NCI-H2029 (cell line): ENCODE measurements at regions not wholly inside any gene's neighbourhood (a gene's known extent, or its start where the extent isn't known, plus 50 kb on each side); places are given as distances from the start of the nearest gene placed in this dataset.

Experiments used
- DNase-seq: peaks from one replicate; lab custom pipeline; 2025; lab: John Stamatoyannopoulos, UW

DNA sequence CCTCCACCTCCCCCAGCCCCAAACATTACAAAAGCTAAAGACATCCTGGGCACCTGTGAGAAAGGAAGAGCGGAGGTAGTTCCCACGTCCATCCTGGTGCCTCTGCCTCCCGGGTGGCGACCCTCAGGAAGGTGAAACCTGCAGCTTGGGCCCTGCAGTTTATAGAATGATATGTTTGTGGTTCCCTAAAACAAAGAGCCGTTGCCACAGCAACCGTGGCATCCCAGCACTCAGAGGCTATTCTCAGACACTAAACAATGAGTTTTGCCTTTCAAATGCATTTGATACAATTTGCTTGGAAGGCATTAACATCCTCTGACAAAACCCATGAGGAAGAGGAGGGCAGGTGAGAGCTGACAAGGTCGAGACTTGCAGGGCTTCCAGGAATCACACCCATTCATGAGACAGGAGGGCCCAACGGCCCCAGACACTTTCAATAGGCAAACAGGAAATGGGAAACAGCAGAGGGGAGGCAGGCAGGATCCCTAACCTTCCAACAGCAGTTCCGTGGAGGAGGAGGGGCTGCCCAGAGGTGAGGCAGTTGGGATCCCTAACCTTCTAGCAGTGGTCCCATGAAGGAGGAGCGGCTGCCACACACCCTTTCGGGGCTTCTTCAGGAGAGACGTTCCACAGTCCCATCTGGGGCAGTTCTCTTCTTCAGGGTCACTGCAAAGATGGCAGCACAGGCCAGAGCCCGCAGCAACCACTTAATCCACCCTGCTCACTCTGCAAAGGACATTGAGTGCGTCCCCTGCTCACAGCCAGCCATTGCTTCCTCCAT is 379.2 kb downstream of the SHANK2 start:
- peak; percentile 45 for DNase-seq

DNA sequence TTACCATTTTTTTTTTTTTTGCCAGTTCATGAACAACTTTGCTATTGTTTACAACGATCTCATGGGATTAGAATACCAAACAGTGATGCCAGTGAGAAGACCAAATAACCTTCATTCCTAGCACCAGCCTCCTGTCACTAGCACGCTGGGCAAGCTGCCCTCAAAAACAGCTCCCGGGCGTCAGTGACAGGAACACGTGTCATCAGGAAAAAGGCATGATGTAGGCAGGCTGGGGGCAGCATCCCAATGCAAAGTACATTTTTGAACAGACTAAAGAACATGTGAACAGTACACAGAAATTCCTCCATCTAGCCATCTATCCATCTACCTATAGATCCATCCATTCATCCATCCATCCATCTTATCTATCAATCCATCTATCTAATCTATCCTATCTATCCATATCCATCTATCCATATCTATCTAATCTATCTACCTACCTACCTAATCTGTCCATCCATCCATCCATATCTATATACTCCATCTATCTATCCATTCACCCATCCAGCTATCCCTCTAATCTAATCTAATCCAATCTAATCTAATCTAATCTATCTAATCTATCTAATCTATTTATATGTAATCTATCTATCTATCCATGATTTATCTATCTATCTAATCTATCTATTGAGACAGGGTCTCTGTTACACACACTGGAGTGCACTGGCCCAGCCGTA is 378.5 kb downstream of the SHANK2 start:
- no peak for DNase-seq

DNA sequence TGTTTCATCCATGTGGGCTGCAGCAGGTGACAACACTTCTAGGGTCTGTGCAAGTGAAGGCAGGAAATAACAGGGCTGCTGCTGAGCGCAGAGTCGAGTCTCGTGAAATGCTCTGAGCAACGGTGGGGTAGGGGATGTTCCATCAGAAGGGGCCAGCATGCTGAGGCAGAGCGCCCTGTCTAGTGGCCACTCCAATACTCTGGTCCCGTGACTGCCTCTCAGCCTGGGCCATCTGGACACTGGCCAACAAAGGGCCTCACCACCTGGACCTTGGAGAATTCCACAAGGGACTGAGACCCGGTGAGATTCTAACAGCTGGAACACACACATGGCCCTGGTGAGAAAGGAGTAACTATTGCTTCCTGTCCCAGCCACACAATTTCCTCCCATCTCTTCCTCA is 375.7 kb downstream of the SHANK2 start:
- peak; percentile 33 for DNase-seq

DNA sequence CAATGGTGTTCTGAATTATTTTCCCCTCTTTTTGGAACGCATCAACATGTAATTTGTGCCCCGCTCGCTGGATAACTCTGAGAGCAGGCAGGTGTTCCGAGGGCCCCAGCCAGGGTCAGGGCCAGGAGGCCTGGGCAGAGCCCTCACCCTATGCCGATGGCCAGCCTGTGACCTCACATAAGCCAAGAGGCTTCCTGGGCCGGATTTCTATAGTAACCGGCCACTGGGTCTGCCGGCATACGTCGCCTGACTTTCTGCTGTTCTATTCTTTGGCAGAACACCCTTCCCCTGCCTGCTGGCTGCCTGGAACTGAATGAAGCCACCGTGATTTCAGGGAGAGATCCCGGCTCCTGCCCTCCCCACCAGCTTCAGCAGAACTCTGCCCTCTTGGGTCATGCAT is 375.2 kb downstream of the SHANK2 start:
- no peak for DNase-seq

DNA sequence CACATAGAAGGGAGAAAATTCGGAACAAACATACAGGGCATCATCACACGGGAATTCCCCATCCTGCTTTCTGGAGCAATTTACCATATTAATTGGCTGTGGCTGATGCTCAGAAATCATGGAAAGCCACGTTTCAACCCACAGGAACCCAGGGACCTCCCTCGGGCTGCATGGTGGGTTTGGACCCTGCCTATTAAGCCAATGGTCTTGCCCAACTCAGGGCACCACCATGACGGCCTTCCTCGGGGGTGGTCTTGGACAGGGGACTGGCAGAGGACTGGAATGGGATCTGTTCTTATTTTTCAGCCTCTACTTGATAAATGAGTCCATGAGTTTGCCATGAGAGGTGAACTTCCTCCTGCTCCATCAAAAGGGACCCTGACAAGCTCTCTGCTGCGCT is 374.0 kb downstream of the SHANK2 start:
- no peak for DNase-seq

DNA sequence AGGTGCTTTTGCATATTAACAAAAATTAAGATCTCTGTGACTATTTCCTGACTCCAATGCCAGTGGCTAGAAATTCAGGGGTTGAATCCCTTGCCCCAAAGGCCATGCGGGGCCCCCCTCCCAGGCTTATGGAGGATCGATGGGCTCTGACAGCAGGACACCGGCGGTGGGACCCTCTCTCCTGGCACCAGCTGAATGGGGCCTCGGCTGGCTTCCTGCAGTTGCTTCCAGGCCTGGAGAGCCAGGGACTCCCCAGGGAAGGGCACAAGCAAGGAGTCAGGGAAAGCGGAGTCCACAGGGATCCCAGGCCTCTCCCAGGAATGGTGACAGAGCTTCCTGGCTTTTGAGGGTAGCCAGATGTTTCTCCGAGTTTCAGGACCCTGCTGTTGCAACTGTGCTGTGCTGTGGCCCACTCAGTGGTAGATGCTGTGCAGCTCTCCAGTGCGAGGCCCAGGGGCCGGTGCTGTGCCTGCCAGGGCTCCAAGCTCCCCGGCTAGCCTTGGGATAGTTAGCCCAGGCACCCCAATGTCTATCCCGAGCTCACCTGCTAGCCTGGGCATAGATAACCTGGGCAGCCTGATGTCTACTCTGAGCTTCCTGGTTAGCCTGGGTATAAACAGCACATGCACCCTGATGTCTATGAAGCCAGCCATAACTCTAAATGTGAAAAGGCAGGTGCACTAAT is 372.6 kb downstream of the SHANK2 start:
- no peak for DNase-seq

DNA sequence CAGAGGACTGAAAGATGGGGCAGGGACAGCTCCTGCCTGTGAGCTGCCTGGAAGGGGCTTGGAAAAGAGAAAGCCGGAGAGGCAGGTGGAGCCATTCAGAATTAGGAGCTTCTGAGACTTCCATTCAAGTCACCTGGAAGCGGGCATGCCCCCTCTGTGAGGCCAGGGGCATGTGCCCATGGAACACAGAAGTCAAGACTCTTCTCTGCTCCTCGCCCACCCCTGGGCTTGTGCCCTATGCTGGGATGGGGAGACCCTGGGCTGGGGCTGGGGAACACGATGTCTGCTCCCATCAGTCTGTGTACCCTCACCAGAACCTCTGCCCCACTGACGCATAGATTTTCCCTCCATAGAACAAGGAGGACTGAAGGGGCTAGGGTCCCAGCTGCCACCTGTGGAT is 372.0 kb downstream of the SHANK2 start:
- no peak for DNase-seq

DNA sequence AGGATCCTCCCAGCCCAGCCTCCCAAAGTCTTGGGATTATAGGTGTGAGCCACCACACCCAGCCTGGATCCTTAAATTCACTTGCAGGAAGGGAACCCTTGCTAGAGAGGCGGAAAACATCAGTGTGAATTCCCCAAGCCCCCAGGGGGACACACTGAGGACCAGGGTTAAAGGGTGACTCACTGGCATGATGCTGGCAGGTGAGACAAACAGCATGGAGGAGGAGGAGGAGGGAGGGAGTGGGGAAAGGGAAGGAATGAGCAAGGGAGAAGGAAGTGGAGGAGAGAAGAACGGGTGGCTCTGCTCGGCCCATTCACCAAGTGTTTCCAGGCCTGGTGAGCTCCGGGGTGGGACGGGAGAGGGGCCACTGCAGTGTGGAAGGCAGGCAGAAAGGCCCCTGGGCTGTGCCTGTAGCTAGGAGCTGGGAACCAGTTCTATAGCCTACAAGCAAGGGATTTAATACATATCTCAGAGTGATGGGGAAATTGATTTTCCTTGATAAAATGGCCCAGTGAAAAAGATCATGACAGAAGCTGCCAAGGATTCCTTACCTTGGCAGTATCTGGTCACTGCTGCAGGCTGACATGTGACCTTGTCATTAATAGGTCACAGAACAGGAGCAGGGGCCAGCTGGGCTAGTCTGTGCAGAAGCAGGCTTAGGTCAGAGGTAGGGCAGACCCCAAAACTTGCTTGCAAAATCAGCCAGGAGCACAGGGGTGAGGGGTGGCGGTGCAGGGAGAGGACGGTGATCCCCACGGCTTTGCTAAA is 370.2 kb downstream of the SHANK2 start:
- no peak for DNase-seq

DNA sequence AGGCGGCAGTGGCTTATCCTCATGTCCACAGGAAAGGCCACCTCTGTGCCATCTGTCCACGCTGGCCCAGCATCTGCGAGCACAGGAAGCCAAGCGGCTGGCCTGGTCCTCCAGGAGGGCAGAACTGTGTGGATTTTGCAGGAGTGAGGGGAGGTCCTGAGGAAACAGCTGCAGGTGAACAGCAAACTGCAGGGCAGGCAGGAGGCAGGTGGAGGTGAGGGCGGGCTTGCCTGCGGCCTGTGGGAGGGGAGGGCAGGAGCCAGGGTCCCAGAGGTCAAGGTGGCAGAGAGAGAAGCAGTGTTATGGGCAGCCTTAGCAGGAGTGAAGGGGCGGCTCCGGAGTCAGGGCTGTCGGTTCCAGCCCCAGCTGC is 369.7 kb downstream of the SHANK2 start:
- DNase-seq, result no peak

DNA sequence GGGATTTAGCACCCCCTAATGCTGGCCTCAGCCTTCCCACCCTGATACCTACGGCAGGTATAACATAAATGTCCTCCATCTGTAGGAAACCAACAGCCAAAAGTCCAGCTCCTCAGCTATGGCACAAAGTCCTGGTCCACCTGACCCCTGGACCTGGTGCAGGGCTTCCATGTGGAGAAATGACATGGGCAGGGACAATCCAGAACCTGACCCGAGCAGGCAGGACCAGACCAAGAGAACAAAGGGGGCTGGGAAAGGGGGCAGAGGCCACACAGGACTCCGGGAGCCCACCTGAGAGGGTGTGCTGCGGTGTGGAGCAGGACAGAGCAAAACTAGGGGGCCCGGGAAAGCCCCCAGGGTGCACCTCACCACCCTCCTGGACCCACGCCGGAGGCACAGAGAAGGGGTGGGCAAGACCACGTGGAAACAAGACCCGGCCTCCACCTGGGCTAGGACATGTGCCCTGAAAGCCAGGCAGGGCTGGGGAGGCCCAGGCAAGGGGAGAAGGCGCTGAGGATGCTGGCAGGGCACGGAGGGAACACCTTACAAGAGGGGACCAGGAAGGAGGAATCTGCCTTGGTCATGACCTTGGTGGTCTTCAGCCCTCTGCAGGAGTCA is 368.9 kb downstream of the SHANK2 start:
- DNase-seq, result no peak

DNA sequence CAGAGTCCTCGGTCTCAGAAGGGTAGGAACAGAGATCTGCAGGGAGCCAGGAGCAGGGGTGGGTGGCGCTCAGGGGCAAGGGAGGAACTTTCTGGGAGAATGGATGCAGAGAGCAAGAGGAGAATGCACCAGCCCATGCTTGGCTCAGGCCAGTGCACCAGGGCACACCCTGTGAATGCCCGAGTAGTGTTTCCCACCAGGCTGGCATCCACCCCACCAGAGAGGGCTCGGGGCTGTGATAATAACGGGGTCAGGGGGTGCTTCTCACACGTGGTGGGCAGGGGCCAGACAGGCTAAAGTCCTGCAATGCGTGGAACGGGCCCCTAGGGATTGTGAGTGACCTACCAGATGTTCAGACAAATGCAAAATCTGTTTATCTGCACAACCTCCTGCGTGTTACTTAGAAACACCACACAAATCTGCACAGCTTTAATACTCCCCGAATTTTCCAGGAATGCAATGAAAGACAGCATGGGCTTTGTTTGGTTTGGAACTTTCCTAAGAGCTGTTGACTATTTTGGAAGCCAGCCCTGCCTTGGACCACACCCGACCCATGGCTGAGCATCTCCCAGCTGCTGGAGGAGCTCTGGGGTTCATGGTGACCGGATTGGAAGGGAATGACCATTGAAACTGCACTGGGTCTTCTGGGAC is 368.3 kb downstream of the SHANK2 start:
- DNase-seq, result no peak

DNA sequence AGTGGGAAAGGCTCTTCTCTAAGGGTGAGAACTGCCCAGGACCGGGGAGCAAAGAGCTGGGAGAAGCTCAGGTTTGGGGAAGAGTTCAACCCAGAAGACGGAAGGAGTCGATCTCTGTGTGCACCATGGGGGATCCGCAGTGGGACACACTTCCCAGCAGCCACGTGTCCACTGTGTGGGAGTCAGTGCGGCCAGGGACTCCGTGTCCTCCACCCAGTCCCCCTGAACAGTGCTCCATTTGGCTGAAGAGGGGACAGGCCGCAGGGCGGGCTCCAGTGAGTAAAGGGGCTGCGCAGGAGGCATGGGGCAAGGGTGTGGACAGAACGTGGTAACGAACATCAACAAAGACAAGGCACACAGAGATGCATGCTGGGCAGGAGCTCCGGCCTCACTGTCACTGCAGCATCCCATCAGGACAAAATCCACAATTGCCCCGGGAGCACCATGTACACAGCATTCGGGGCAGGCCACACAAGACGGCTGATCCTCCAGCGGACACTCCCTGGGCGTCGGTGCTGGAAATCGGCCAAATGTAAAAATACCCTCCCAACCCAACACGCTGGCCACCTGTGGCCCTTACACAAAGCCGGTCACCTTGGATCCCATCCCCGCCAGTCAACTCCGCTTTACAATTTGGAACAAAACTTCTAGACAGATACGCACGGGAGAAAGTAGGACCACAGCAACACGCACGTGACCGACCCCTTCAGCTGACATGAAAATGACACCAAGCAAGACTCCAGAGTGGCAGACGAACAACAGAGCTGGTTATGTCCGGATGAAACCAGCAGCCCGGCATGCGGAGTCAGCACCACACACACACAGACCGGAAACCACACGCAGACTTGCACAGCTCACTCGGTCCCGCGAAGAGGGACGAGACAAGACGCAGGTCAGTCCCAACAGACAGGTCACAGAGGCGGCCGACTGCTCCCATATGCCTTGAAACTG is 366.8 kb downstream of the SHANK2 start:
- peak; percentile 72 for DNase-seq

DNA sequence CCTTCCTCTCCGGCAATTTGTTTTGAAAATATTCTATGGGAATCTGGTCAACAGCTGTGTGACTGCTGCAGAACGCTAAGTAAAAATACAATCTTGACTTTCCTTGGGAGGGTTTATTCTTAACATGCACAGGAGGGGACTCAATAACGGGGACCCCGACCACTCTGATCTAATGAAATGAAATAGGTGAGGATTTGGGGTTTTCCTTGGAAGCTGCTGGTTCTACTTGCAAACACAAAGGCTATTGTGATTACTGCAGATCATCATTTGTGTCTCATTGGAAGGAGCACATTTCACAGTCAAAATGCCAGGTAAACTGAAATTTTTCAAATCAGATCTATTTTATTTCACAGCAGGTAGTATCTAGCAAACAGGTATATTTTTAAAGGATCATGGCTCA is 366.1 kb downstream of the SHANK2 start:
- DNase-seq, result no peak

DNA sequence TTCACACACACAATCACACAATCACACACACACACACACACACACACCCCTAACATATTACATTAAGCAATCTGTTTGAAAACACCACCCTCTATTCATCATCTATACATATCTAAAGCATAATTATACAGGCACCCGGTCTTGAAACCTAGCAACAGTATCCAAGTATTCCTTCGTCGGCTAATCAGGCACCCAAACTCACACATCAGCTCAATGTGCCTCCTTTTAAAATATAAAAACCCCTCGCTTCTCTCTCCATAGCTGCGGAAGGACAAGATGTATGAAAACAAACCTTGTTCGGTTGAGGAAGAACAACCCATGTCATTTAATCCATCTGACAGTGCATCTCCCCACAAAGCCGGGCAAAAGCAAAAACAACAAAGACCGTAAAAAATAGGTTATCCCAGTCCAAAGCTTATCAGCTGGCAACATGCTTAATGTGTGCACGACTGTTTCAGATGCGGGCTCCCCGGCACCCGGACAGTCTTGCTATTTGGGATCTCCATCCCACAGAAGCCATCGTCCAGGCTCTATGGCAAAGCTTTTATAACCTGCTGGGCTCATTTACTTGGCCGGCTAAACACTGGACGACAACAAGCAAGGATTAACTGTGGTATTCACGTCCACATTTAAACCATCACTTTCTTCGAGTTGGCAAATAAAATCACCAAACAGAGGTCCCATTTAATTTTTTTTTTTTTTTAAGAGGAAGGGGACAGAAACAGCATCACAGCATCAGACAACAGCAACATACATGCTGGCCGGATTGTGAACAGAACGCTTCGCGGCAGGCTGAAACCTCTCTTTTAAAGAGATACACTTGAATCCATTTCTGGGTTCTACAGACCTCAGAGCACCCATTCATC is 365.5 kb downstream of the SHANK2 start:
- no peak for DNase-seq

DNA sequence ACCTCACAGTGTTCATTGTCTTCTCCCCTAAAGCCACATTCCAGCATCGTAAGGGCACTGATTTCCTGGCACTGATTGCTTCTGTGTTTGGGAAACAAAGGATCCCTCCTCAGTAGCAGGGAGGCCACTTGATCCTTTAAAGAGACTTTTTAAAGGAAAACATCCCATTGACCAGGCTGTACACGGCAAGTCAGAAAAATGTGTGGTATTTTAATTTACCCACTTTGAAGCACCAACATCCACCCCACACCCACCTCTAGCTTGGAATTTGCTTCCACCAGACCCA is 364.9 kb downstream of the SHANK2 start:
- DNase-seq, result no peak

DNA sequence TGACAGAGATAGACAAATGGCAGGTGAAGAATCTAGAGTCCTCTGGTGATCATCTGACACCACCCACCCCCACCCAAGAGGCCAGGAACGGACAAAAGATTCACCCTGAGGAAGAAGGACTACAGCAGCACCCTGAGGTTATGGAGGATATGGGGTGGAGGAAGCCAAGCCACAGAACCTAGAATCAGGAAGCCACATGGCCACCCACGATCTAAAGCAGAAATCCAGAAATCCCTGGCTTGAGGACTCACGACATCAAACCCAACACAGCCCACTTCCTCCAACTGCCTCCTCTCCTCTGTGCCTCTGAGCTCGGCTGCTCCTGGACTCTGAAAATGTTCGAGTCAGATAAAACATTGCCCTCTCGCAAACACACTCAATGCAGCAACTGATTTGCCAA is 364.3 kb downstream of the SHANK2 start:
- no peak for DNase-seq

DNA sequence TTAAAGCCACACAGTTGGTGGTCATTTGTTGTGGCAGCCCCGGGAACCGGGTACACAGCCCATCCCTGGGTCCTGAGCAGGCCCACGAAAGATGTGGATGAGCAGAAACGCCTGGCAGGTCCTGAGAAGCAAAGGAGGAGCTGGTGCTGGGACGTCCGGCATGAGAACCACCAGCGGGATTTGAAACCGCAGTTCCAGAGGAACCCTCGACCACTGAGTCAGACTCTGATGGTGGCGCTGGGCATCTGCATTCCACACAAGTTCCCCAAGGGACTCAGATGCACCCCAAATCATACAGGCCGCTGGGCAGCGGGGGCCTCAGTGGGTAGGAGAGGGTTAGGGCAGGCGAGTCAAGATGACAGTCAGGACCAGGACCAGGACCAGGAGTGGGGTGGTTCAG is 363.0 kb downstream of the SHANK2 start:
- no peak for DNase-seq

DNA sequence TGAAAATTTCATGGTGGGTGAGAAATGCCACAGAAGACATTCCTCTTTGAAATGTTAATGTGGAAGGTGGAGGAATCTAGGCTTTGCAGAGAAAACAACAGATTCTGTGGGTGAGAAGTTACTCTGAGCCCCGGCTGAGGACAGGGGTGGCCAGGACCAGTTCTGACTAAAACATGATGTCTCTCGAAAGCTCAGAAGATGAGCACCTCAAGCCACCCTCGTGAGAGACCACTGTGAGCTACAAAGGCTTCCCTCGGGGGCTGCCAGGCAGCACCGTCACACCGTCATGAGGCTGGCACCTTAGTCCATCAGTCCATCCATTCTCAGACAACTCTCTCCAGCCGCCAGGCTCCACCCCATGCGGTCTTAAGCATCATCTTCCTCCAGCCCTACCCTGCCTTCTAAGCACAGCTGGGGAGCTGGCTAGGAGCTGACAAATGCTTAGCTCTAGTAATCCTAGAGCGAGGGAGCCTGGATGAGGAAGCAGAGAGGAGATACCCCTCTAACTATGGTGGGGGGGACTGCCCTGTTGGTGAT is 360.5 kb downstream of the SHANK2 start:
- no peak for DNase-seq

DNA sequence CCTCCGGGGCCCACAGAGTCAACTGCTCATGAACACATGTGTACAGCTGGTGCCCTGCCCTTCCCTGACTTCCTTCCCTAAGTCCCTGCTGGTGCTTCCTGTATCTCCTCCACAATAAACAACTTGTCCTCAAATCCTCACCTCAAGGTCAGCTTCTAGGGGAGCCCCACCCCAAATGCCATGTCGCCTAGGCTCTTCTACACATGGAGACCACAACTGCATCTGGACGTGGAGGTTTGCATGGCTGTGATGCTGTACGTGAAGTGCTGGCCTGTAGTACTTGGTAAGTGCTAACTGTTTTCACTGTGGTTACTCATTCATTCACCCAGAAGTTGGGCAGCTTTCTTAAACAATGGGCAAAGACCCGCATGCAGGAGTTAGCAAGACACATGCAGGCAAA is 359.5 kb downstream of the SHANK2 start:
- DNase-seq, result no peak
